ENCODE measurements at regions not wholly inside any gene's neighbourhood (a gene's known extent, or its start where the extent isn't known, plus 50 kb on each side); places are given as distances from the start of the nearest gene placed in this dataset.

- DNase-seq (ENCODE audit: low read depth in 4 of 4, low spot score in 3 of 4), result no peak
Measured at GRCh38 chr13:89738072-89738471, 1609.4 kb upstream of the MIR17HG start.

- no peak for DNase-seq (ENCODE audit: low read depth in 4 of 4, low spot score in 3 of 4)
Measured at GRCh38 chr13:89740994-89741685, 1606.3 kb upstream of the MIR17HG start.

- DNase-seq (ENCODE audit: low read depth in 4 of 4, low spot score in 3 of 4), result no peak
Measured at GRCh38 chr13:89746554-89746953, 1600.9 kb upstream of the MIR17HG start.

GRCh38 chr13:89748716-89749115 is 1598.8 kb upstream of the MIR17HG start:
- DNase-seq (ENCODE audit: low read depth in 4 of 4, low spot score in 3 of 4), result no peak

- DNase-seq (ENCODE audit: low read depth in 4 of 4, low spot score in 3 of 4), result no peak
Measured at GRCh38 chr13:89749888-89750287, 1597.6 kb upstream of the MIR17HG start.

GRCh38 chr13:89750371-89750770 is 1597.1 kb upstream of the MIR17HG start:
- DNase-seq (ENCODE audit: low read depth in 4 of 4, low spot score in 3 of 4), result no peak

GRCh38 chr13:89751432-89751930 is 1596.0 kb upstream of the MIR17HG start:
- no peak for DNase-seq (ENCODE audit: low read depth in 4 of 4, low spot score in 3 of 4)

GRCh38 chr13:89752394-89752793 is 1595.1 kb upstream of the MIR17HG start:
- no peak for DNase-seq (ENCODE audit: low read depth in 4 of 4, low spot score in 3 of 4)

- DNase-seq (ENCODE audit: low read depth in 4 of 4, low spot score in 3 of 4), result no peak
Measured at GRCh38 chr13:89755729-89756492, 1591.6 kb upstream of the MIR17HG start.

- no peak for DNase-seq (ENCODE audit: low read depth in 4 of 4, low spot score in 3 of 4)
Measured at GRCh38 chr13:89763005-89763404, 1584.5 kb upstream of the MIR17HG start.

- no peak for DNase-seq (ENCODE audit: low read depth in 4 of 4, low spot score in 3 of 4)
Measured at GRCh38 chr13:89783221-89783755, 1564.2 kb upstream of the MIR17HG start.

- no peak for DNase-seq (ENCODE audit: low read depth in 4 of 4, low spot score in 3 of 4)
Measured at GRCh38 chr13:89784161-89784809, 1563.2 kb upstream of the MIR17HG start.

- DNase-seq (ENCODE audit: low read depth in 4 of 4, low spot score in 3 of 4), result no peak
Measured at GRCh38 chr13:89786531-89786930, 1561.0 kb upstream of the MIR17HG start.

GRCh38 chr13:89790696-89791095 is 1556.8 kb upstream of the MIR17HG start:
- no peak for DNase-seq (ENCODE audit: low read depth in 4 of 4, low spot score in 3 of 4)

GRCh38 chr13:89791971-89792630 is 1555.4 kb upstream of the MIR17HG start:
- no peak for DNase-seq (ENCODE audit: low read depth in 4 of 4, low spot score in 3 of 4)

- no peak for DNase-seq (ENCODE audit: low read depth in 4 of 4, low spot score in 3 of 4)
Measured at GRCh38 chr13:89796196-89796595, 1551.3 kb upstream of the MIR17HG start.

GRCh38 chr13:89803839-89804238 is 1543.6 kb upstream of the MIR17HG start:
- no peak for DNase-seq (ENCODE audit: low read depth in 4 of 4, low spot score in 3 of 4)

GRCh38 chr13:89806594-89806993 is 1540.9 kb upstream of the MIR17HG start:
- DNase-seq (ENCODE audit: low read depth in 4 of 4, low spot score in 3 of 4), result no peak

- no peak for DNase-seq (ENCODE audit: low read depth in 4 of 4, low spot score in 3 of 4)
Measured at GRCh38 chr13:89812856-89813255, 1534.6 kb upstream of the MIR17HG start.

GRCh38 chr13:89816404-89816803 is 1531.1 kb upstream of the MIR17HG start:
- DNase-seq (ENCODE audit: low read depth in 4 of 4, low spot score in 3 of 4), result no peak

- no peak for DNase-seq (ENCODE audit: low read depth in 4 of 4, low spot score in 3 of 4)
Measured at GRCh38 chr13:89822467-89822866, 1525.0 kb upstream of the MIR17HG start.
